Mucosa of descending colon (tissue), 3 donors: ENCODE measurements at regions not wholly inside any gene's neighbourhood (a gene's known extent, or its start where the extent isn't known, plus 50 kb on each side); places are given as distances from the start of the nearest gene placed in this dataset.

ENCODE experiments used
- ATAC-seq: fragments of 200-7000 bp; cut with Tn5 transposase; one replicate; pipeline ENCODE4 v1.9.1; 2020; ENCODE audit warnings: mild to moderate bottlenecking, moderate library complexity
- DNase-seq, 3 donors: peaks; one replicate each; pipeline ENCODE4 v3.0.0-alpha.2; 2020
- H3K36me3 ChIP-seq: fragments of 200-600 bp; one replicate; pipeline ENCODE4 v1.8.0; 2021; ENCODE audit warnings: low read depth, mild to moderate bottlenecking
- H3K4me1 ChIP-seq: fragments of 200-600 bp; one replicate; pipeline ENCODE4 v1.8.0; 2021; ENCODE audit warnings: low read depth, mild to moderate bottlenecking
- H3K4me3 ChIP-seq: fragments of 200-600 bp; one replicate; pipeline ENCODE4 v1.8.0; 2021; ENCODE audit warnings: mild to moderate bottlenecking
- H3K9me3 ChIP-seq: fragments of 200-600 bp; one replicate; pipeline ENCODE4 v1.8.0; 2021; ENCODE audit warnings: mild to moderate bottlenecking
- CTCF ChIP-seq: fragments of 200-600 bp; IDR thresholded peaks from one replicate; pipeline ENCODE4 v1.8.0; 2022; ENCODE audit warnings: antibody characterized with exemption, mild to moderate bottlenecking
- intact Hi-C, 2 donors: fragments of 100-400 bp; cut with DNase I in 1 of 2; cut with micrococcal nuclease in 1 of 2; formaldehyde crosslinking; loops; one replicate each; pipeline versions ENCODE4 v1.11.0 to v1.11.1; 2022; cut with DNase I, micrococcal nuclease
- donor health status: DM: no; HTN: no; CAD: no; lungs with moderate emphysema.
- donor health status: DM: no; HTN: no; CAD: no.
- donor health status: DM: no; HTN: yes; CAD: no.

GRCh38 chr6:6469074-6469473, 119.4 kb upstream of the LY86 start:
- ATAC-seq: no peak
- DNase-seq: no peak
- Histone ChIP-seq H3K9me3 (no peaks in the 10 kb centered on the region), H3K4me1 (no peaks in the 10 kb centered on the region), H3K36me3 (no peaks in the 10 kb centered on the region), H3K4me3 (no peak overlapping the region)
- intact Hi-C loops: no loop called here
- no peak for TF ChIP-seq CTCF

GRCh38 chr6:6470123-6470522, 118.4 kb upstream of the LY86 start:
- Histone ChIP-seq H3K36me3 (no peaks in the 10 kb centered on the region), H3K4me3 (no peak overlapping the region), H3K9me3 (no peaks in the 10 kb centered on the region), H3K4me1 (no peaks in the 10 kb centered on the region)
- DNase-seq (no peak), ATAC-seq (no peak)
- intact Hi-C loops: no loop called here
- TF ChIP-seq CTCF: no peak

DNA sequence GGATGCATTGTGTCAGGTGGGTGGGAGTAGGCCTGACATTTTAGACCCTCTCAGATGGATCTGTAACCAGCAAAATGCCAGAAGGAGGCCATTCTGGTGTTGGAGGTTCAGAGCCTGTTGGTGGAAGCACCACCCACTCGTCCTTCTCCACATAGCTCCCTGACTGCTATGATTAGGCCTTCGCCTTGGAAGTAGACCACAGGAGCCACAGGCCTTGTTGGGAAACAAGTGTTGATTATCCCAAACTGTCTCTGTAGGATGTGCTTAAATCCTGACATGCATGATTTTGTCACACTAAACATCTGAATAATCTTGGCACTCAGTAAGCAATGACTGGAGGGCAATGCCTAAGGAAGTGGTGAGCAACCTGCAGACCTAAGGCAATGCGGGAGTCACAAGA, 117.2 kb upstream of the LY86 start:
- intact Hi-C loops: no loop called here
- TF ChIP-seq CTCF: no peak
- no peaks in the 10 kb centered on the region for H3K4me1 ChIP-seq
- no peaks in the 10 kb centered on the region for H3K9me3 ChIP-seq
- H3K36me3 ChIP-seq: no peaks in the 10 kb centered on the region
- ATAC-seq (no peak), DNase-seq (no peak)
- H3K4me3 ChIP-seq: no peak overlapping the region

DNA sequence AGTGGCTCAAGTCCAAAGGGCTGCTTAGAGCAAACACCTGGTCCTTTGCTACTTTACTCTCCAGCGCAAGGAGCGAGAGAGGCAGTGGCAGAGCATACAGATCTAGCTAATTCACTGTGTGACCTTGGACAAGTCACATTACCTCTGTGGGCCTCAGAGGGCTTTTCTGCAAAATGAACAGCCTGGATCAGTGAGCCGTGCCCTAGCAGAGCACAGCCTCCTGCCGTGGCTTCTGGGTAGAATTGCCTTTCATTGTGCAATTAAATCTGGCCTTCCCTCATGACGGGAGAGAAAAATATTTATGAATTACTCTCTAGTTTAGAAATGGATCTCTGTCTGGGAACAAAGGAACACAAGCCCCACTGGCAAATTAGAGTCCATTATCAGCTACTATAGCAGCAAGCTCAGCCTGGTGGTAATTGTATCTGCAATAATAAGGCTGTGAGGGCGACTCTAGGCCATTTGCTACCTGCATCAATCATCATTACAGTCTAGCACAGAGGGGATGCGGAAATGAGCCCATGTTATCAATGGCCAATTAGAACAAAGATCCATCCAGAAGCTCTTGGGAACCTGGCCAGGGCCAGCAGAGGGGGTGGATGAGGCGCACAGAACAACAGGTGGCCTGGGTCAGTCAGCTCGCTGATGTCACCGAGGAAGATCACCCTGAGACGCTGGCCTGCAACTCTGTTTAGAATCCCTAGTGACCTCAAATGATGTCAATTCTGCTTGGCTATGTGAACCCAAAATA, 114.2 kb upstream of the LY86 start:
- Histone ChIP-seq H3K9me3 (no peaks in the 10 kb centered on the region), H3K36me3 (no peaks in the 10 kb centered on the region), H3K4me3 (no peak overlapping the region), H3K4me1 (no peaks in the 10 kb centered on the region)
- intact Hi-C loops: no loop called here
- ATAC-seq: no peak
- TF ChIP-seq CTCF: no peak
- DNase-seq: no peak

- no peaks in the 10 kb centered on the region for H3K36me3 ChIP-seq
- DNase-seq: no peak
- TF ChIP-seq CTCF: no peak
- intact Hi-C loops: no loop called here
- no peak for ATAC-seq
- no peaks in the 10 kb centered on the region for H3K4me1 ChIP-seq
- H3K9me3 ChIP-seq: peaks cover 5% of the 10 kb centered on the region
- no peak overlapping the region for H3K4me3 ChIP-seq
Measured at GRCh38 chr6:6479785-6480184, 108.7 kb upstream of the LY86 start.

- ATAC-seq (no peak), DNase-seq (no peak)
- intact Hi-C loops: no loop called here
- no peaks in the 10 kb centered on the region for H3K36me3 ChIP-seq
- H3K9me3 ChIP-seq: peaks cover 5% of the 10 kb centered on the region
- no peaks in the 10 kb centered on the region for H3K4me1 ChIP-seq
- H3K4me3 ChIP-seq: no peak overlapping the region
- no peak for TF ChIP-seq CTCF
Measured at GRCh38 chr6:6482256-6482655, 106.3 kb upstream of the LY86 start.
